ENCODE measurements at regions not wholly inside any gene's neighbourhood (a gene's known extent, or its start where the extent isn't known, plus 50 kb on each side); places are given as distances from the start of the nearest gene placed in this dataset.

DNA sequence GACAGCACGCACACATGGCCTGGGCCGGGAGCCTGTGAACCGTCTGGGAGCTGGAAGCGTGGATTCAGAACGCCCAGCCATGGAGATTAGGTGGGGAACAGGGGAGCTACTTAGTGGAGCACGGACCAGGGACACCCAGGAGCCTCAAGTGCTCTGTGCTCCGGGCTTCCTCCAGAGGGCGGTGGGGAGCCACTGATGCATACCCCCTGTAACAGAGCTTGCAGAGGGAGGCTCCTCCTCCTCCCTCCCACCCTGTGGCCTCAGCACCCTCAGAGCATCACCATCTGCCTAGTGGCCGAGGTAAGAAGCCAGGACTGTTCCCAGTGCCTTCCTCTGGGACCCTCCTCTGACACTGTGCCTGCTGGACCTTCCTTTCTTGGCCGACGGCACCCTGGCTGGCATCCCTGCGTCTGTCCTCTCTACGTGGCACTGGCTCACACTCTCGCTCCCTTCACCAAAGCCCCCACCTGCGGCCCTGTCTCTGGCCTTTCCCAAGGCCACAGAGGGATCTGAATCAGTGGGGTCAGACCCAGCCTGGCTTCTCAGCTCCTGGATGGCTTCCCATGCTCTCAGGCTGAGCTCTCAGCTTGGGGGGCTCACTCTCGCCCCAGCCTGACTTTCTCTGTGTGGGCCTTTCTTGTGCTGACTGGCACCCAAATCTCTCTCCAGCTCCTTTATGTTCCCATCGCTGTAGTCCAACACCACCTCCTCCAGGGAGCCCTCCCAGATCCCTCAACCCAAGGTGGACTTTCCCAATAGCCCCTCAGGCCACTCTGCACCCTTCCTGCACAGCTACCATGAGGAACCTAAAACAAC, 780.9 kb downstream of the BRD1 start:
- no peak for DNase-seq

DNA sequence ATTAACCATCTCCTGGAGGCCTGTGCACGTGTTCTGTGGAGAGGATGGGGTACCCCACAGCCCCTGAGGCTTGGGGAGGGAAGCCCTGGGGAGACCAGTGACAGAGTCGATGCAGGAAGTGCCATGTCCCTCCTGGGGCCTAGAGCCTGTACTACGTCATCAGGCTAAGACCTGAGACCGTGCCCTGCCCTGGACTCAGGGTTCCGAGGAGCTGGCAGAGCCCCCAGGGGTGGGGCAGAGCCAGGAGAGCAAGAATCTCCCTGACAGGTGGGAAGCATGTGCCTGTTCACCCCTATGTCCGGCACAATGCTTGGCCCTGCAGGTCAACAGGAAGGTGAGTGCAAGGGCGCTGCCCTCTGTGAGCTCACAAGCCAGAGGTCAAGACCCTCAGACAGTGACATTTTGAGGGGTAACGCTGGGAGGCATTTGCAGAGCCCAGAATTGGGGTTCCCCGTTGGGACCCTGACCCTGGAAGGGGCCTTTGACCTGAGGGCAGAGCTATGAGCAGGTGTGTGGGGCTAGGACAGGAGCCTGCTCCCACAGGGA, 781.6 kb downstream of the BRD1 start:
- DNase-seq: no peak

DNA sequence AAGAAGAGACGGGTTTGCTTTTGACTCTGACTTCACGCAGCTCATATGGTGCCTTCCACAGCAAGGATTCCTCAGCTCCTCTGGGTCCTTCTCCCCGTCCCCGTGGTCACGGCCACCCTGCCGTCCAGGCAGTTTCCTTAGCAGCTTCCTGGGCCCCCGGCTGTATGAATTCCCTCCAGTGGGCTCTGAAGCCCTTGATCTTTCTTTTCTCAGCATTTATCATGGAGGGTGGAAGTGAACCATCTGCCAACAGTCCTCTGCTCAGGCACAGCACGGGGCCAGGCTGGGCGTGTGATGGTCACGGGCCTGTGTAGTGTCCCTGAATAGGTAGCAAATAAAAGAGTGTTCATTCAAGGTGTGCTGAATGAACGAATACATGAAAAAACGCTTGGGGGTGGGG, 782.4 kb downstream of the BRD1 start:
- no peak for DNase-seq

DNA sequence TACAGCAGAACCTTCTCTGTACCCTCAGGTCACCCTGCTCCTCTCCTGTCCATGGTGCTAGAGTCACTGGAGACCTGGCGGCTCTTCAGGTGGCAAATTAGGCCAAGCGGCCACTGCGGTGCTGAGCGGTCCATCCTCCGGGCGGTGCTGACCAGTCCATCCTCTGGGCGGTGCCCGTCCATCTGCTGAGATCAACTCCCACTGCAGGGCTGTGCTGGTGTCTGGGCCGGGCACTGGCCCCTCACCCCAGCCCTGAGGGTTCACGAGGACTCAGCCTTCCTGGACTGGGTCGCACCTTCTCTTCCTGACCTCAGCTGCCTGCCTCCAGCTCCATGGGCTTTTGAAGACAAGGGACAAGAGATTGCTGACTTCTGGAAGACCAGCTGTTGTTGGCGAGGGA, 782.9 kb downstream of the BRD1 start:
- DNase-seq: no peak

DNA sequence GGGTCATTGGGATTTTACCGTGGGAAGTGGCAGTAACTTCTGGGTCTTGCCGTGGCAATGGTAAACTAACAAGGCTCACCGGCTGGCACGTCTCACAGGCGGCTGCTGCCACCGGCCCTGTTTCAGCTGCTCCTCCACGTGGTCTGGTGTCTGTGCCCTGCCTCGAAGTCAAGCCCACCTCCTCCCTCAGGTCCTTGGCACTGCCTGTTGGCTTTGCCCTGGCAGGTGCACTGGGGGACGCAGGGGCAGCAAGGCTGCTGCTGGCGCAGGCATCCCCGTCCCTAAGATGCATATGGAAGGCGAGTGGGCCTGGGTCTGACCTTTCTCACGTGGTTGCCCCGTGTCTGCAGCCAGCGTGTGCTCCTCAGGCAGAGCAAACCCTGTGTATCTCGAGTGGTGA, 783.6 kb downstream of the BRD1 start:
- DNase-seq: no peak

DNA sequence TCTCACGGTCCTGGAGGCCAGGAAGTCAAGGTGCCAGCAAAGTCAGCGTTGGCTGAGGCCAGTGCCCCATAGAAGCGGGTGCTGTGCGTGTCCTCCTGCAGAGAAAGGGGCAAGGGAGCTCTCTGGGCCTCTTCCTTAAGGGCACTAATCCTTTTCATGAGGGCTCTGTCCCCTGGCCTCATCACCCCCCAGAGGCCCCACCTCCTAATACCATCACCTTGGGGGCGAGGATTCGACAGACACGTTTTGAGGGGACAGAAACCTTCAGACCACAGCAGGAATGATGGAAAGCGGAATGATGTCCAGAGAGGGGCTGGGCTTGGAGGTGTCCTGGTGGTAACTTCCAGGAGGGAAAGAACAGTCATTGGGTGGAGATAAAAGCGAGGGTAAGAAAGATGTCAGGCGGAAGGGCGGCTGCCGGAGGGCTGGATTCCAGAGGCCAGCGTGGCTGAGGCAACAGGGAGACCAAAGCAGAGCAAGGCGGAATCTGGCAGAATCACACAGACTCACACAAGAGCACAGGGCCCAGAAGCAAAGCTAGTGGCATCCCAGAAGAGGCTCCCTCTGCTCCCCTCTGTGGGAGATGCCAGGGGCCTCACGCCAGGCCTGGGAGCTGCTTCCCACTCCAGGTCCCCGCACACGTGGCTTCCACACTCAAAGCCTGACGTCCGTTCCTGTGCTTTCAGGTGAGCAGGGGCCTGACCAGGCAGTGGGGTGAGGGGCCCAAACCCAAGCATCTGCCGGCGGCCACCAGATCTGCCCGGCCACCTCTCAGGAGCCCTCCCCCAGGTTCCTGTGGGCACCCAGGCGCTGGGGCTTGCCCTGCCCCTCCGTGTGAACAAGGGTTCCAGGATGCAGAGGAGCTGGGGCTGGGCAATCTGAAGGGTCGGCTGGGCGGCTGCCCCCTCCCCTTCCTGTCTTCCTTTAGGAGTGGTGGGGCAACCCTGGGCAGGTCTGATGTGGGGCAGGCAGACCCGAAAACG, 784.5 kb downstream of the BRD1 start:
- DNase-seq: no peak

DNA sequence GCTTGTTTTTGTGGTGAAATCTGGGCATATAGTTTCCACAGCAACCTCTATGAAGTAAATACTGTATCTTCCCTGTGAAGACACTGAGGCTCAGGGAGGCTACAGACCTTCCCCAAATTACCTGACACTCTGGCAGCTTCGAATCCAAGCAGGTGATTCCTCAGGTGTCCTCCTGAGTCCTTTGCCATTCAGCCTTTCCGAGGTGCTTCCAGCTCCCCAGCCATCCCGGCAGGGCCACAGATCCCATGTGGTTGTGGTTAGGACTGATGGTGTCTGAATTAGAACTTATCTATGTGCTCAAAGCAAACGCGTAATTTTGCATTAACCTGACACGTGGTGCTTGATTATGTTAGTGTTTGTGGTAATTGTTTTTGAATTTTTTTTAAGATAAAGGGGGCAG, 785.6 kb downstream of the BRD1 start:
- no peak for DNase-seq

DNA sequence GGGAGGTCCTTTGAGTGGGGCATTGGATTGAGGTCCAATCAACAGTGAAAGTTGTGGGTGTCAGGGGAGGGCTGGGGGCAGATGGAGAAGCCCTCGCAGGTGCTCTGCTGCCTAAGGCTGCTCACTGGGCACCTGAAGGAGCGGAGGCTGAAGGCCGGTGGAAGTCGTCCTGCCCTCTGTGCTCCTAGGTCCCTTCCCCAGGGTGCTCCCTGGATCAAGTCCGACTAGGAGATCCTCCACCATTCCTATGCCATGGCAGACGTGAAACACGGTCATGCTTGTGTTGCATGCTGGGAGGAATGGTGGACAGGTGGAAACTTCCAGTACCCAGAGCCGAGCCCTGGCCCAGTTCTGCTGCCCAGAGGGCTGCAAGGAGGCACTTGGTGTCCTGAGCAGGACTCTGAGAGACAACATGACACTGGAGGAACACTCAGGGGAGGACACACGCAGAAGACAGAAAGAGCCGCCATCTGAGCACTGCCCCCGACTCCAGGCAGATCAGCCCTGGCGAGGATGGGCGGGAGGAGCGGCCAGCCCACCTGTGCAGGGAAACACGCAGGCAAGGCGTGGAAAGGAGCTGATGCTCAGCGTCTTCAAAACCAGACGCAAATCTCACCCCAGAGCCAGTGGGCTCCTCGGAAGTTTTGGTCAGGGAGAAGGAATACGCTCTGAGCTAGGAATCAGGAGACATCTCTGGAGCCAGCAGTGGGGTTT, 786.8 kb downstream of the BRD1 start:
- no peak for DNase-seq

DNA sequence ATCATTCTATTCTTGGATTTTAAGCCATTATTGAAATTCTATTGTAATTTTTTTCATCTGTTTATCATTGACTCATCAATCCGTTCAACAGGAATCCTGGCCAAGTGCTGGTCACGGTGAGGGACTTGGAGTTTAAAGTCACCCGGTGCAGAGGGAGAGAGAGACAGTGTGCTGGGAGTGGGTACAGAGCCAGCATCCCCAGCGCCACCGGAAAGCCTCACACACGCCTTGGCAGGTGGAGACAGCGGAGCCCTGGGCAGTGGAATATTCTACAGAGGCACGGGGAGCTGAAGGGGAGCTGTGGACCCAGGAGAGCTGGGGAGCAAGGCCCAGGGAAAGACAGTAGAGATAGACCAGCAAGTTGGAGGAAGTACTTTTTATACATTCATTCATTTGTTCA, 787.6 kb downstream of the BRD1 start:
- no peak for DNase-seq

DNA sequence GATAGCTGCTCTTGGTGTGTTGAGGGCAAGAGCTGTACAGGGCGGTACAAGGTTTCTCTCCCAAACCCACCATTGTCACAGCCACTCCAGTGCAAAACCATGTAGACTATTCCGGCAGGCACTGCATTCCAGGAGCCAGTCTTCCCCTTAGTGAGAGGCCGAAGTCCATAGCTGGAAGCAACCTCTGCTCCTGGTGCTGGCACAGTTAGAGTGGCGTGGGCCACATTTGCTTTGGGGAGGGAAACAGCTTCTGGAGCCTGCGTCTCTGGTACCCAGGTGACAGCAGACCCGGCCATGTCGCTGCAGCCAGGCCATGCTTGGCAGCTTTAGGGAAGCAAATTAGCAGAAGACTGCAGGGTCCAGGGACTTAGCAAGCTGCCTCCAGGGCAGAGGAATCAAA, 788.0 kb downstream of the BRD1 start:
- DNase-seq: no peak

DNA sequence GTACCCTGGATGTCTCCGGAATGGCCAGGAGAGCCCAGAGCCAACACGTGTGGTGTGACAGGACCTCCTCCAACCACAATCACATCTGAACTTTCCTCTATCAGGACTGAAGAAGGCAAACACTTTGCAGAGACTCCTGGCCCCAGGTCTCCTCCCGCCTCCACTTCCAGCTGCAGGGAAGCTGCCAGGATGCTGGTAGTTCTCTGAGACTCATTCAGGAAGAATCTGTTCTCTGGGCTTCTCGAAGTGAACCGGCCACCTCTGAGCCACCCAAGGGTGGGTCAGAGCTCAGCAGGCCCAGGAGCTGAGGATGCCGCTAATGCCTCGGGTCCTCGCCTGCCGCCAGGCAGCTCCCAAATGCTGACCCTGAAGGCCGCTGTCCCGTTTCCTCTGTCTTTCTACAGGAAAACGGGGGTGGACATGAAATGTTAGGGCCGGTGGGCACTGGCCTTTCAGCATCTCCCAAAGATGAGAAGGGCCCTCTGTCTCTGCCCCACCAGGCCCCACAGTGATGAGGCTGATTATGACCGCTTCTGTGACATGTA, 789.9 kb downstream of the BRD1 start:
- DNase-seq: no peak

DNA sequence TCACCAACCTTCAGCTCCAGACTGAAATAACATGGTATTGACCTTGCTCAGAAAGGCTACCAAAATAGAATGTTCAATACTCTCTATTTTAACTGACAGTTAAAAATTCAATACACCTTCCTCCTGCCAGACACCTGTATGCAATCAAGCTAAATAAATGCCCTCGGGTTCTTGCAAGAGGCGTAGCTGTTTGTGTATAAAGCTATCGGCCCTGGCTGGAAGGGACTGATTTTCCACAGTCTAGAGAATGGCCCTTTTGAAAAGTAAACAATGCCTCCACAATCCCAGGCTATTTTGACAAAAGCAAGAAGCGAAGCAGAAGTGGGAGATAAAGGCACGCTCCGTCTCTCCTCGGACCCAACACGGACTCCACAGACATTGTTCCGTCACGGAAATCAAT, 791.2 kb downstream of the BRD1 start:
- no peak for DNase-seq

DNA sequence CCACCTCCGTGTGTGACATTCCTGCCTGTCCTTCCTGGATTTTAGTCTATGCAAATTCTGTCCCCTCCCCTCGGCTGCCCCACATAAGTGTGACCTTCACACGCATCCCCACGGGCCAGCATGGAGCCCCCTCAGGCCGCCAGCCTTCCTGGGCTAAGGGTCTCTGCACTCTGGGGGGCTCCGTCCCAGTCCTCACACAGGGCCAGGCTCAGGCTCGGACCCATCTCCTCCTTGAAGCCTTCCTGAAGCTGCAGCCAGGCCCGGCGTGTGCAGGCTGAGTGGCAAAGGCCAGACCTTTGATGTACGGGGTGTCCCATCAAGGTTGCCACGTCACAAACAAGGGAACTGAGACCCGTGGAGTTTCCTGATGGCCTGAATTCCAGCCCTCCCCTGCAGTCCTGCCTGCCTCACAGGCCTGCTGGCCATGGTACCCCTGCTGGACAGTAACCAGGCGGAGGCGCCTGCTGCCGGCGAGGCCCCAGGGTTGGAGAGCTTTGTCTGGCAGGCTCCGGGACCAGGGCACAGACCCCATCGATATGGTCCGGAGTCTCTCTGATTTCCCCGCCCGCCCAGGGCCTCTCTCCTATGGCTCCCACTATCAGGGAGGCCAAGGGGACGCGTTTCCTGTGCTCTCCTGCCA, 791.7 kb downstream of the BRD1 start:
- no peak for DNase-seq

DNA sequence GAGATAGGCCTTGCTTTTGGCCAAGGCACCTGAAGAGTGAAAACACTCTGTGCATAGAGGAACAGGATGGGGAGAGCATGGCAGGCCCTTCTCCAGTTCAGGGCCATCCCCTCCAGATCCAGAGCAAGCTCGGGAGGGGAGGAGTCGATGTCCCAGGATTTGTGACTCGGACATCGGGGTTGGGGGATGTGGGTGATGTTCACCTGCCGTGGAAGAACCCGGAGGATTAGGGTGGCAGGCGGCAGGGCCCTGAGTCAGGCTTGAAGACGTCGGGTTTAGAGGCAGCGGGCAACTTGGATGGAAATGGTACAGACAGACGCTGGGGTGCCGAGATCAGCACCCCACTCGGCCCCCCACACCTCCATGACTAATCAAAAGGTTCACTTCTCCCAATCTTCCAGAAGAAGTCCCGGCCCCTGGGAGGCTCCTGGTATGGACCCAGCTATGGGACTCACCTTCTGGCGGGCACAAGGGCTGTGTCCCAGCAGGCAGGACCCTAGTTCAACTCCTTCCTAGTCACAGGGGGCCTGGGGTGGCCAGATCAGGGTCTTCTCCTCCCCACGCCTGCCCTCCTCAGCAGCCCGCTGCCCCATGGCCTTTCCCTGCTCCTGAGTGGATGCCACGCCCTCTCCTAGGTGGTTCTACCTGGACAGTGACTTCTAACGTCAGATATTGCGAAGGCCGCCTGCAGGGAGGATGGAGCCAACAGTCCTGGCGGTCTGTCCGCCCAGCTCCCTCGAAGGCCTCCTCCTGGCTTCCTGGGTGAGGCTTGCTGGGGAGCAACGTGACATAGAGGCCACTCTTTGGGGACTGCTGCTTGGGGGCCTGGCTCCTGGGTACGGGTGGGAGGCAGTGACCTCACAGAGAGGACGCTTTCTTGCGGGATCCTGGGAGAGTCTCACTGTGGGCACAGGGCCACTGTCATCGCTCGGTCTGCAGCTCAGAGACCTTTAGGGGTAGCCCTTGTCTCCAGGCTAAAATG, 792.5 kb downstream of the BRD1 start:
- DNase-seq: no peak

DNA sequence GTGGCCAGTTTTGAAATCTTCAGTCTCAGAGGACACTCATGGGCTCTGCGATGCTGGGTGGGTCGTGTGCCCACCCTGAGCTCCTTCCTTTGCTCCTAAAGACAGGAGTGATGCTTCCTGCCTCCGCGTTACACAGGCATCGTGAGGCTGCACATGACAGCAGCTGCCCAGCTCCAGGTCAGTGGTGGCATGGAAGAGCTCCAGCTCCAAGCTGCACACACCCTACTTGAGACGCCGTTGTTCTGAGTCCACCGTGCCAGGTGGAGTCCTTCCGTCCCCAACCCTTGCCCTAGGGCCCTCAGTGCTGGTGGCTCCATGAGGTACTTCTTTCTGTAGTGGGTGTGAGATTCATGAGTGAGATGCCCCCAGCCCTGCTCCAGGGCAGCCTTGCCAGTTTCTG, 794.1 kb downstream of the BRD1 start:
- DNase-seq: no peak

DNA sequence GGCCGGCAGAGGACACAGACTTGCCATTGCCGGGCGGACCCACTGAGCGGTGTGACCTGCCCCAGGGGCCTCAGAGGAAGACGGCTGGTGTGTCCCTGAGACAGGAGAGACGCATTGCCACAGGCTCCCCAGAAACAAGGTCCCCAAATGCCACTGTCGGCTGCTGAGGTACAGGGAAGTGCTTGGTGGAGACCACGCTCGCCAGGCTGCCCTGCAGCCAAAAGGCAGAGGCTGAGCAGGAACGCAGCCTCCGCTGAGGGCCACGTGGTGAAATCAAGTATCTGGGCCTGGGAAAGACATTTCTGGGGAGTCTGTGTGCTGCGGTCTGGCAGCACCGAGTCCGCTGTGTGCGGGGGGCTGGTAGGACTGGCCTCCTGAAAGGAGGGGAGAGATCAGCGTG, 794.9 kb downstream of the BRD1 start:
- no peak for DNase-seq

DNA sequence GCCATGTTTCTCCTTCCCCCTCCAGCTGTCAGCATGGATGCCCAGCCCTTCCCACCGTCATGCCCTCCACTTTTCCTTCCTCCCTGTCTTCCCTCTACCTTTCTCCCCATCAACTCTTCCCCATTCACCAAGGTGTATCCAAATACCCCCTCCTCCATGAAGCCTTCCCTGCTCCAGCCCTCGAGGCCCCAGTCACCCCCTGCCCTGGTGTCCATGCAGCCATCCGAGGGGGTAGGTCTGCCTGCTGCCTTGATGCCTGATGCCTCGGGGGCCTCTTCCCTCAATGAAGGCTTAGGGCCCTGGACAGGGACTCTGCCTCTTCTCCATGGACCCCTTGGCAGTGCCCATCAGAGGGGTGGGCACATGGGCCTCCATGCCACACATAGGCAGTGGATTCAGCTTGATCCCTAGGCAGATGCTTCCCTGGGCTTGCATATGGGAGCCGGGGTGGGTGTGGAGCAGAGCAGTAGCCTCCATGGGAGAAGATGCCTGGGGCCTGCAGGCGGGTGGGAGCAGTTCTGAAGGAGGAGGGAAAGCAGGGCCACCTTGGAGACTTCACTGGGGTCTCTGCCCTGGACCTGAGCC, 795.8 kb downstream of the BRD1 start:
- no peak for DNase-seq

DNA sequence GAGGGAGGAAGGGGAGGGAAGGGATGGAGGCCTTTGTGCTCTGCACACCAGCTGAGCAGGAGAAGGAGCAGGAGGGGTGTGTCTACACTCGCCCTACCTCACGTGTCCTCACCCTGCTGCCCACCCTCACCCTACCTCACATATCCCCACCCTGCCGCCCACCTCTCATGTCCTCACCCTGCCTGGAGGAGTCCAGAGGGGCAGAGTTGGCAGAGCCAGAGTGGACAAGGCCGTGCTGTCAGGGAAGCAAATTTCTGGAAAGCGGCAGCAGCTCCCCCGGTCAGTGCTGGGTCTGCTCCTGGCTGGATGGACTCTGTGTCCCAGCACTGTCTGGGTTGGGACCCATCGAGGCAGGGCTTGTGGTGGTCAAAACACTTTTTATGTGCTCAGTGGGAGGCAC, 799.6 kb downstream of the BRD1 start:
- no peak for DNase-seq

DNA sequence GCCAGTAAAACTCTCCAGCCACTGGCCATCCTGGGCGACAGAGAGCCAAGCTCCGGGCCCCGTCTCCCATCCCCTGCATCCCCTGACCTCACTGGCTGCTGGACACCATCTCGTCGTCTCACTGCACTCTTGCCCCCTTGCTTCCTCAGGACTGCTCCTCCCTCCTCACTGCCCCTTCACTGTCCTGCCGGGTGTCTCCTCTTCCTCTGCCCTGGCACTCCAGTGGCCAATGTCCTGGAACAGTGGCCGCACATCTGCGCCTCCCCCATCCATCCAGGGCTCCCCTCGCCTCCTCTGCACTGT, 800.4 kb downstream of the BRD1 start:
- no peak for DNase-seq

DNA sequence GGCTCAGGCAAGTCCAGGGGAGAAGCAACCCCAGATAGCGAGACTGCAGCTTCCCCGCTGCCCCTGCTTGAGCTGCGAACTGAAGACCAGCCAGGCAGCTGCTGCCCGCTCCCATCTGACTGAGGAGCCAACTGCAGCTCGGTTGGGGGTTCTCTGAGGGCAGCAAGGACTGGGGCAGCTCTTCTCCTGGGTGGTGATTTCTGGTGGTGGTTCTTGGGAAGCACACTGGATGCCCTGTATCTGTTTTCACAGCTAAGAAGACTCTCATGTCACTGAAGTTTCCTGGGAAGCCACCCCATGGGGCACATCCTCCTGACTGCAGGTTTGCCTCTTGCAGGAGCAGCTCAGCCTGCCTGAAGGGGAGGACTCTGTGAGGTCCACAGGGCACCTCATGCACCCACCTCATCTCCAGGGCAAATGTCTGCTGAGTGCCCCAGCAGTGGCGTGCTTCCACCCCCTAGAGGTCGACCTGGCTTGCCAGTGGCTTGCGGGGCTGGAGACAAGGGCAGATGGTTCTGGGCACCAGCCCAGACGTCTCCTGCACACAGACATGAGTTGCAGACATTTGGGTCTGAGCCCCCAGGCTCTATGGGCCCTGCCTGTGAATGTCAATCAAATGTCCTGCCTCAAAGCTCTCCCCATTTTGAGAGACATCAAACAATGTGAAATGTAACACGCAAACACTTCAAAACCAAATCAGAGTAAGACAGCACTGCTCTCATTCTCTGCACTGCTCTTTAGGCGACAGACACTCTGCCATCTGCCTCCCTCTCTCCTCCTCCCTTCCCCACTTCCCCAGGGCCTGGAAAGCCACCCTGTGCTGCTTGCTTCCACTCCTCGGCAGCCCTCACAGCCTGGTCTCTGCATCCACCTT, 800.9 kb downstream of the BRD1 start:
- DNase-seq: no peak

Measured in activated effector memory CD4-positive, alpha-beta T cell treated with Interleukin-2 at 50 U/mL for 16 hours (primary cell).